ENCODE measurements at regions not wholly inside any gene's neighbourhood (a gene's known extent, or its start where the extent isn't known, plus 50 kb on each side); places are given as distances from the start of the nearest gene placed in this dataset.

- DNase-seq (ENCODE audit: low read depth in 2 of 2): no peak
Measured at GRCh38 chr2:348361-348916, 60.5 kb upstream of the ALKAL2 start.

- DNase-seq (ENCODE audit: low read depth in 2 of 2): no peak
Measured at GRCh38 chr2:344811-345210, 56.9 kb upstream of the ALKAL2 start.

- no peak for DNase-seq (ENCODE audit: low read depth in 2 of 2)
Measured at GRCh38 chr2:343355-343754, 55.5 kb upstream of the ALKAL2 start.

GRCh38 chr2:341912-342311, 54.0 kb upstream of the ALKAL2 start:
- DNase-seq (ENCODE audit: low read depth in 2 of 2): no peak

GRCh38 chr2:341017-341542, 53.2 kb upstream of the ALKAL2 start:
- no peak for DNase-seq (ENCODE audit: low read depth in 2 of 2)
